Trophoblast cell (in vitro differentiated cells and primary cell): ENCODE measurements at regions not wholly inside any gene's neighbourhood (a gene's known extent, or its start where the extent isn't known, plus 50 kb on each side); places are given as distances from the start of the nearest gene placed in this dataset.
A peak's percentile ranks its signal among the peaks of the same experiment; 100 is the strongest.

Experiments
- DNase-seq, 2 donors: peaks; one replicate each; pipeline ENCODE4 v3.0.0-alpha.2; 2016
- H2AFZ ChIP-seq: 2 replicates; pipeline ENCODE4 v1.6.1; 2013; ENCODE audit warnings: low read length, moderate library complexity, mild to moderate bottlenecking; ENCODE audit not compliant: insufficient read depth, poor library complexity
- H2AK5ac ChIP-seq: 2 replicates; pipeline ENCODE4 v1.6.1; 2013; ENCODE audit warnings: mild to moderate bottlenecking, low read length
- H2BK120ac ChIP-seq: 2 replicates; pipeline ENCODE4 v1.6.1; 2013; ENCODE audit warnings: low read length, mild to moderate bottlenecking, moderate library complexity; ENCODE audit not compliant: insufficient read depth, poor library complexity
- H2BK12ac ChIP-seq: 2 replicates; pipeline ENCODE4 v1.6.1; 2013; ENCODE audit warnings: mild to moderate bottlenecking, low read length, moderate library complexity
- H2BK5ac ChIP-seq: 2 replicates; pipeline ENCODE4 v1.6.1; 2013; ENCODE audit warnings: low read length, low read depth, moderate library complexity, mild to moderate bottlenecking; ENCODE audit not compliant: poor library complexity
- H3K14ac ChIP-seq: 2 replicates; pipeline ENCODE4 v1.6.1; 2013; ENCODE audit warnings: mild to moderate bottlenecking, low read length
- H3K18ac ChIP-seq: 2 replicates; pipeline ENCODE4 v1.6.1; 2013; ENCODE audit warnings: mild to moderate bottlenecking, low read length
- H3K23ac ChIP-seq: 2 replicates; pipeline ENCODE4 v1.6.1; 2013; ENCODE audit warnings: low read length
- H3K27ac ChIP-seq: 2 replicates; pipeline ENCODE4 v1.5.1; 2013; ENCODE audit warnings: low read depth, mild to moderate bottlenecking, inconsistent platforms, low read length, moderate library complexity
- H3K27me3 ChIP-seq: 2 replicates; pipeline ENCODE4 v1.6.1; 2013; ENCODE audit warnings: inconsistent platforms, mild to moderate bottlenecking, low read length, moderate library complexity; ENCODE audit not compliant: insufficient read depth
- H3K36me3 ChIP-seq, 2 experiments: 1 replicate in 1 of 2; 2 replicates in 1 of 2; pipeline ENCODE4 v1.6.1; 2013; ENCODE audit warnings: low read length in 2 of 2, mild to moderate bottlenecking in 2 of 2, moderate library complexity in 1 of 2; ENCODE audit not compliant: insufficient read depth in 2 of 2, control insufficient read depth in 1 of 2
- H3K4ac ChIP-seq: 2 replicates; pipeline ENCODE4 v1.6.1; 2013; ENCODE audit warnings: low read depth, mild to moderate bottlenecking, low read length, moderate library complexity
- H3K4me1 ChIP-seq, 2 experiments: 1 replicate in 1 of 2; 2 replicates in 1 of 2; pipeline ENCODE4 v1.6.1; 2013; ENCODE audit warnings: low read length in 2 of 2, mild to moderate bottlenecking in 2 of 2, moderate library complexity in 1 of 2; ENCODE audit not compliant: insufficient read depth in 2 of 2, control insufficient read depth in 1 of 2
- H3K4me2 ChIP-seq: 2 replicates; pipeline ENCODE4 v1.6.1; 2013; ENCODE audit warnings: inconsistent platforms, mild to moderate bottlenecking, low read length, moderate library complexity
- H3K4me3 ChIP-seq: 2 replicates; pipeline ENCODE4 v1.5.1; 2013; ENCODE audit warnings: mild to moderate bottlenecking, low read depth, low read length, inconsistent platforms
- H3K79me1 ChIP-seq: one replicate; pipeline ENCODE4 v1.6.1; 2013; ENCODE audit warnings: low read length
- H3K79me2 ChIP-seq: 2 replicates; pipeline ENCODE4 v1.6.1; 2013; ENCODE audit warnings: low read length, mild to moderate bottlenecking; ENCODE audit not compliant: control insufficient read depth, insufficient read depth, poor library complexity
- H3K9ac ChIP-seq: 2 replicates; pipeline ENCODE4 v1.6.1; 2013; ENCODE audit warnings: mild to moderate bottlenecking, low read length
- H3K9me3 ChIP-seq: 2 replicates; pipeline ENCODE4 v1.6.1; 2013; ENCODE audit warnings: low read depth, mild to moderate bottlenecking, control low read depth, inconsistent platforms, low read length; ENCODE audit not compliant: insufficient read depth
- H4K12ac ChIP-seq: 2 replicates; pipeline ENCODE4 v1.6.1; 2013; ENCODE audit warnings: low read depth, mild to moderate bottlenecking, low read length, moderate library complexity
- H4K8ac ChIP-seq: 2 replicates; pipeline ENCODE4 v1.6.1; 2013; ENCODE audit warnings: low read depth, mild to moderate bottlenecking, low read length, moderate library complexity
- H4K91ac ChIP-seq: one replicate; pipeline ENCODE4 v1.6.1; 2013; ENCODE audit warnings: low read depth, mild to moderate bottlenecking, low read length, moderate library complexity
- WGBS: extraction: QIAGEN DNeasy Blood & Tissue Kit; methylation state at CpG from one replicate; pipeline ENCODE4 v1.1.7; 2013; ENCODE audit warnings: missing lambda C conversion rate; ENCODE audit not compliant: insufficient read length, insufficient coverage; ENCODE audit errors: extremely low coverage; 5-methylcytosine and 5-hydroxymethylcytosine counted together

GRCh38 chr10:91162050-91162494 lies 58.4 kb upstream of the PCGF5 start:
- Histone ChIP-seq H3K14ac (no peak overlapping the region), H3K9me3 (no peaks in the 10 kb centered on the region), H3K27ac (no peak overlapping the region), H3K4me2 (peak overlapping the region; percentile 89), H3K4me1 (peaks cover 7 to 10% of the 10 kb centered on the region in 2 experiments), H2AFZ (no peak overlapping the region), H3K4me3 (no peak overlapping the region), H3K18ac (peak overlapping the region; percentile 46), H2AK5ac (no peak overlapping the region), H3K9ac (no peak overlapping the region), H2BK120ac (peak overlapping the region; percentile 58), H2BK5ac (no peak overlapping the region), H3K79me1 (peaks cover 4% of the 10 kb centered on the region), H4K91ac (peak overlapping the region; percentile 34), H3K4ac (no peak overlapping the region), H4K12ac (peak overlapping the region; percentile 62), H3K27me3 (peaks cover 20% of the 10 kb centered on the region), H4K8ac (peak overlapping the region; percentile 79), H3K23ac (no peak overlapping the region), H3K36me3 (no peaks in the 10 kb centered on the region), H3K79me2 (no peaks in the 10 kb centered on the region), H2BK12ac (peak overlapping the region; percentile 30)
- DNase-seq, result peak in 1 of 2 donors; percentile 4
- no CpG with 5 or more reads among the region's 13 CpGs for WGBS

GRCh38 chr10:91162495-91163268 lies 57.8 kb upstream of the PCGF5 start:
- Histone ChIP-seq H3K4ac (no peak overlapping the region), H4K91ac (peak overlapping the region; percentile 61), H3K79me2 (no peaks in the 10 kb centered on the region), H2BK5ac (no peak overlapping the region), H3K14ac (peak overlapping the region; percentile 40), H3K18ac (peak overlapping the region; percentile 57), H2BK120ac (peak overlapping the region; percentile 75), H2AK5ac (no peak overlapping the region), H3K4me3 (peak overlapping the region; percentile 81), H3K9me3 (no peaks in the 10 kb centered on the region), H3K23ac (no peak overlapping the region), H4K12ac (peak overlapping the region; percentile 62), H3K27me3 (peaks cover 20% of the 10 kb centered on the region), H3K4me1 (peaks cover 7 to 10% of the 10 kb centered on the region in 2 experiments), H3K36me3 (no peaks in the 10 kb centered on the region), H4K8ac (peak overlapping the region; percentile 79), H3K4me2 (peak overlapping the region; percentile 93), H3K79me1 (peaks cover 4% of the 10 kb centered on the region), H2BK12ac (peak overlapping the region; percentile 30), H2AFZ (peak overlapping the region; percentile 93), H3K9ac (peak overlapping the region; percentile 17), H3K27ac (no peak overlapping the region)
- peak in 1 of 2 donors; percentile 22 for DNase-seq
- no CpG with 5 or more reads among the region's 110 CpGs for WGBS

GRCh38 chr10:91163269-91163868 lies 57.1 kb upstream of the PCGF5 start:
- H3K4ac ChIP-seq, result no peak overlapping the region
- no CpG with 5 or more reads among the region's 77 CpGs for WGBS

GRCh38 chr10:91163869-91164474 lies 56.5 kb upstream of the PCGF5 start:
- Histone ChIP-seq H3K4me1 (peaks cover 7 to 10% of the 10 kb centered on the region in 2 experiments), H4K12ac (peak overlapping the region; percentile 12), H2BK120ac (no peak overlapping the region), H3K36me3 (no peaks in the 10 kb centered on the region), H3K27ac (no peak overlapping the region), H3K23ac (no peak overlapping the region), H3K27me3 (peaks cover 20% of the 10 kb centered on the region), H3K79me1 (peaks cover 4% of the 10 kb centered on the region), H4K91ac (no peak overlapping the region), H4K8ac (peak overlapping the region; percentile 4), H3K4me3 (peak overlapping the region; percentile 81), H3K9ac (no peak overlapping the region), H3K14ac (no peak overlapping the region), H2BK5ac (no peak overlapping the region), H2BK12ac (no peak overlapping the region), H2AFZ (peak overlapping the region; percentile 14), H3K79me2 (no peaks in the 10 kb centered on the region), H3K4me2 (peak overlapping the region; percentile 93), H3K4ac (no peak overlapping the region), H3K9me3 (no peaks in the 10 kb centered on the region), H2AK5ac (no peak overlapping the region), H3K18ac (no peak overlapping the region)
- no CpG with 5 or more reads among the region's 38 CpGs for WGBS
- peak; percentile 35 to 42 for DNase-seq

More at GRCh38 chr10:91163269-91163868, 57.1 kb upstream of the PCGF5 start:
- Histone ChIP-seq H2BK120ac (peak overlapping the region; percentile 75), H3K4me3 (peak overlapping the region; percentile 81), H3K4me1 (peaks cover 7 to 10% of the 10 kb centered on the region in 2 experiments), H3K18ac (peak overlapping the region; percentile 57), H3K79me2 (no peaks in the 10 kb centered on the region), H3K4me2 (peak overlapping the region; percentile 93), H4K12ac (peak overlapping the region; percentile 12), H2BK5ac (no peak overlapping the region), H3K9ac (peak overlapping the region; percentile 17), H3K36me3 (no peaks in the 10 kb centered on the region), H3K9me3 (no peaks in the 10 kb centered on the region), H3K23ac (no peak overlapping the region), H4K8ac (peak overlapping the region; percentile 2), H3K79me1 (peaks cover 4% of the 10 kb centered on the region), H3K27me3 (peaks cover 20% of the 10 kb centered on the region), H2AFZ (peak overlapping the region; percentile 14), H2AK5ac (no peak overlapping the region), H3K27ac (peak overlapping the region; percentile 5), H2BK12ac (peak overlapping the region; percentile 63), H3K14ac (peak overlapping the region; percentile 3), H4K91ac (peak overlapping the region; percentile 61)
- peak; percentile 1 to 36 for DNase-seq
